ENCODE measurements at regions not wholly inside any gene's neighbourhood (a gene's known extent, or its start where the extent isn't known, plus 50 kb on each side); places are given as distances from the start of the nearest gene placed in this dataset.

DNA sequence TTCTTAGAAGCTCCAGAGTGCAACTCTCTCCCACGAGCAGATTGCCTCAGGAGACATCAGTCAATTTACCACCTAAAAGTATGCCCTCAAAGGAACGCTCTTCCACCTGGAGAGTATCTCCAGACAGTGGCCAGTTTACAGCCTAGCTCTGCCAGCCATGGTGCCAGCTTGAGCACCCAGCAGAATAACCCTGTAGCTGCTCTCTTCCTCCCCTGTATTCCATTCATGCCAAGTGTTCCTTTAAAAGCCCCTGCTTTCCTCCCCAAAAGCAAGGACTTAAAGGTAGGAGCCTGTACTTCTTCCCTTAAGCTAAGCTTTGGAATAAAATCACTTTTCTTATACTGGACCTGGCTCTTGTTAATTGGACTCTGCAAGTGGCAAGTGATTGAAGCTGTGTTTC, 245.4 kb upstream of the TMEM132C start:
- H3K27ac ChIP-seq (ENCODE audit: low read length), result no peak overlapping the region
- no peak overlapping the region for H3K4me3 ChIP-seq (ENCODE audit: low read length)
- H3K9ac ChIP-seq (ENCODE audit: low read length), result no peak overlapping the region
- no peaks in the 10 kb centered on the region for H3K79me2 ChIP-seq (replicated peaks; ENCODE audit: insufficient read depth, low read length)
- no peak overlapping the region for H2AFZ ChIP-seq (ENCODE audit: low read depth, low read length)
- no peaks in the 10 kb centered on the region for H4K20me1 ChIP-seq (ENCODE audit: insufficient read depth)
- H3K9me3 ChIP-seq (ENCODE audit: low read length), result no peaks in the 10 kb centered on the region
- H3F3A ChIP-seq (ENCODE audit: insufficient read depth, low read length, poor library complexity, severe bottlenecking), result no peaks in the 10 kb centered on the region
- no peak overlapping the region for H3K4me2 ChIP-seq (ENCODE audit: low read length)
- H3K9me2 ChIP-seq (ENCODE audit: insufficient read depth, low read length), result no peaks in the 10 kb centered on the region
- no peaks in the 10 kb centered on the region for H3K27me3 ChIP-seq (ENCODE audit: insufficient read depth, low read depth, low read length)
- no peaks in the 10 kb centered on the region for H3K36me3 ChIP-seq (ENCODE audit: insufficient read depth, low read length)
- TF ChIP-seq MXI1 (conservative IDR thresholded peaks at IDR 0.05; ENCODE audit: poor library complexity, severe bottlenecking) (no peak), EZH2 (IDR thresholded peaks at IDR 0.05; ENCODE audit: borderline replicate concordance, insufficient read depth, low read length, poor library complexity, severe bottlenecking) (no peak), TAF1 (IDR thresholded peaks at IDR 0.05; ENCODE audit: low read depth) (no peak), POLR2AphosphoS5 (IDR thresholded peaks at IDR 0.05) (no peak), EP300 (conservative IDR thresholded peaks at IDR 0.05; ENCODE audit: poor library complexity, severe bottlenecking) (no peak), SMC3 (conservative IDR thresholded peaks at IDR 0.05; ENCODE audit: poor library complexity) (no peak), RAD21 (conservative IDR thresholded peaks at IDR 0.05) (no peak)
- TF ChIP-seq, protein P1, sequence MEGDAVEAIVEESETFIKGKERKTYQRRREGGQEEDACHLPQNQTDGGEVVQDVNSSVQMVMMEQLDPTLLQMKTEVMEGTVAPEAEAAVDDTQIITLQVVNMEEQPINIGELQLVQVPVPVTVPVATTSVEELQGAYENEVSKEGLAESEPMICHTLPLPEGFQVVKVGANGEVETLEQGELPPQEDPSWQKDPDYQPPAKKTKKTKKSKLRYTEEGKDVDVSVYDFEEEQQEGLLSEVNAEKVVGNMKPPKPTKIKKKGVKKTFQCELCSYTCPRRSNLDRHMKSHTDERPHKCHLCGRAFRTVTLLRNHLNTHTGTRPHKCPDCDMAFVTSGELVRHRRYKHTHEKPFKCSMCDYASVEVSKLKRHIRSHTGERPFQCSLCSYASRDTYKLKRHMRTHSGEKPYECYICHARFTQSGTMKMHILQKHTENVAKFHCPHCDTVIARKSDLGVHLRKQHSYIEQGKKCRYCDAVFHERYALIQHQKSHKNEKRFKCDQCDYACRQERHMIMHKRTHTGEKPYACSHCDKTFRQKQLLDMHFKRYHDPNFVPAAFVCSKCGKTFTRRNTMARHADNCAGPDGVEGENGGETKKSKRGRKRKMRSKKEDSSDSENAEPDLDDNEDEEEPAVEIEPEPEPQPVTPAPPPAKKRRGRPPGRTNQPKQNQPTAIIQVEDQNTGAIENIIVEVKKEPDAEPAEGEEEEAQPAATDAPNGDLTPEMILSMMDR (IDR thresholded peaks at IDR 0.05; ENCODE audit: poor library complexity, severe bottlenecking), result no peak
- TF ChIP-seq, protein P2, sequence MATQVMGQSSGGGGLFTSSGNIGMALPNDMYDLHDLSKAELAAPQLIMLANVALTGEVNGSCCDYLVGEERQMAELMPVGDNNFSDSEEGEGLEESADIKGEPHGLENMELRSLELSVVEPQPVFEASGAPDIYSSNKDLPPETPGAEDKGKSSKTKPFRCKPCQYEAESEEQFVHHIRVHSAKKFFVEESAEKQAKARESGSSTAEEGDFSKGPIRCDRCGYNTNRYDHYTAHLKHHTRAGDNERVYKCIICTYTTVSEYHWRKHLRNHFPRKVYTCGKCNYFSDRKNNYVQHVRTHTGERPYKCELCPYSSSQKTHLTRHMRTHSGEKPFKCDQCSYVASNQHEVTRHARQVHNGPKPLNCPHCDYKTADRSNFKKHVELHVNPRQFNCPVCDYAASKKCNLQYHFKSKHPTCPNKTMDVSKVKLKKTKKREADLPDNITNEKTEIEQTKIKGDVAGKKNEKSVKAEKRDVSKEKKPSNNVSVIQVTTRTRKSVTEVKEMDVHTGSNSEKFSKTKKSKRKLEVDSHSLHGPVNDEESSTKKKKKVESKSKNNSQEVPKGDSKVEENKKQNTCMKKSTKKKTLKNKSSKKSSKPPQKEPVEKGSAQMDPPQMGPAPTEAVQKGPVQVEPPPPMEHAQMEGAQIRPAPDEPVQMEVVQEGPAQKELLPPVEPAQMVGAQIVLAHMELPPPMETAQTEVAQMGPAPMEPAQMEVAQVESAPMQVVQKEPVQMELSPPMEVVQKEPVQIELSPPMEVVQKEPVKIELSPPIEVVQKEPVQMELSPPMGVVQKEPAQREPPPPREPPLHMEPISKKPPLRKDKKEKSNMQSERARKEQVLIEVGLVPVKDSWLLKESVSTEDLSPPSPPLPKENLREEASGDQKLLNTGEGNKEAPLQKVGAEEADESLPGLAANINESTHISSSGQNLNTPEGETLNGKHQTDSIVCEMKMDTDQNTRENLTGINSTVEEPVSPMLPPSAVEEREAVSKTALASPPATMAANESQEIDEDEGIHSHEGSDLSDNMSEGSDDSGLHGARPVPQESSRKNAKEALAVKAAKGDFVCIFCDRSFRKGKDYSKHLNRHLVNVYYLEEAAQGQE (IDR thresholded peaks at IDR 0.05; ENCODE audit: borderline replicate concordance), result no peak

DNA sequence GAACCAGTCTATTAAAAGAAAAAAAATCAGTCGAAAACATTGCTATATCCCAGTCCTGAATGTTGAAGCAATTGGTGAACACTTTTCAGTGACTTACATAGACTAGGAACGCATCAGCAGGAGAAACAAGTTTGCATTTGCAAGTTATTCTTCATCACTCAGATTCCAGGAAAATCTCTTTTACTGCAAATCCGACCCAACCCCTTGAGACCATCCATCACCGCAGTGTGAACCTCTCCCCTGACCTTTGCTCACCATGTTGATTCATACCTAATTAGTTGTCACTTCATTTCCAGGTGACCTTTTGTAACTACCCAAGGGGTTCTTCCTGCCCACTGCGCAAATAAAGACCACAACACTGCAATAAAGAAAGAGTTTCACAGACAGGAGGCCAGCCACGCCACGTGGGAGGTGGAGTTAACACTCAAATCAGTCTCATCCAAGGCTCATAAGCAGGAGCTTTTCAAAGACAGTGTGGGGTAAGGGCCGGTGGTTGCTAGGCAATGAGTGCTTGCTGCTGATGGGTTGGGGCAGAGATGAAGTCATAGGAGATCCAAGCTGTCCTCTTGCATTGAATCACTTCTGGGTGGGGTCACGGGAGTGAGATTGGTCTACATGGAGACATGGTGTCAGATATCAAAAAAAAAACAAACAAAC, 241.3 kb upstream of the TMEM132C start:
- H3K27ac ChIP-seq (ENCODE audit: low read length), result no peak overlapping the region

More for the DNA sequence above, 241.3 kb upstream of the TMEM132C start:
- no peaks in the 10 kb centered on the region for H3K79me2 ChIP-seq (replicated peaks; ENCODE audit: insufficient read depth, low read length)
- H3F3A ChIP-seq (ENCODE audit: insufficient read depth, low read length, poor library complexity, severe bottlenecking), result no peaks in the 10 kb centered on the region
- no peak for TF ChIP-seq RAD21 (conservative IDR thresholded peaks at IDR 0.05)
- TF ChIP-seq, protein P1 (IDR thresholded peaks at IDR 0.05; ENCODE audit: poor library complexity, severe bottlenecking), result no peak
- TF ChIP-seq TAF1 (IDR thresholded peaks at IDR 0.05; ENCODE audit: low read depth), result no peak
- no peak for TF ChIP-seq MXI1 (conservative IDR thresholded peaks at IDR 0.05; ENCODE audit: poor library complexity, severe bottlenecking)
- TF ChIP-seq EP300 (conservative IDR thresholded peaks at IDR 0.05; ENCODE audit: poor library complexity, severe bottlenecking), result no peak
- TF ChIP-seq SMC3 (conservative IDR thresholded peaks at IDR 0.05; ENCODE audit: poor library complexity), result no peak
- no peak for TF ChIP-seq EZH2 (IDR thresholded peaks at IDR 0.05; ENCODE audit: borderline replicate concordance, insufficient read depth, low read length, poor library complexity, severe bottlenecking)
- TF ChIP-seq POLR2AphosphoS5 (IDR thresholded peaks at IDR 0.05), result no peak
- TF ChIP-seq, protein P2 (IDR thresholded peaks at IDR 0.05; ENCODE audit: borderline replicate concordance), result no peak
- no peak overlapping the region for H3K4me3 ChIP-seq (ENCODE audit: low read length)
- H3K9ac ChIP-seq (ENCODE audit: low read length), result no peak overlapping the region
- no peak overlapping the region for H3K4me2 ChIP-seq (ENCODE audit: low read length)
- no peaks in the 10 kb centered on the region for H4K20me1 ChIP-seq (ENCODE audit: insufficient read depth)
- H2AFZ ChIP-seq (ENCODE audit: low read depth, low read length), result no peak overlapping the region
- H3K9me2 ChIP-seq (ENCODE audit: insufficient read depth, low read length), result no peaks in the 10 kb centered on the region
- no peaks in the 10 kb centered on the region for H3K27me3 ChIP-seq (ENCODE audit: insufficient read depth, low read depth, low read length)
- H3K36me3 ChIP-seq (ENCODE audit: insufficient read depth, low read length), result no peaks in the 10 kb centered on the region
- no peaks in the 10 kb centered on the region for H3K9me3 ChIP-seq (ENCODE audit: low read length)
